ENCODE measurements at regions not wholly inside any gene's neighbourhood (a gene's known extent, or its start where the extent isn't known, plus 50 kb on each side); places are given as distances from the start of the nearest gene placed in this dataset.
"Not testable (repeated sequence)": the region's sequence is repeated elsewhere in the genome, so short reads cannot be mapped to it uniquely, and the experiment has no call there.

DNA sequence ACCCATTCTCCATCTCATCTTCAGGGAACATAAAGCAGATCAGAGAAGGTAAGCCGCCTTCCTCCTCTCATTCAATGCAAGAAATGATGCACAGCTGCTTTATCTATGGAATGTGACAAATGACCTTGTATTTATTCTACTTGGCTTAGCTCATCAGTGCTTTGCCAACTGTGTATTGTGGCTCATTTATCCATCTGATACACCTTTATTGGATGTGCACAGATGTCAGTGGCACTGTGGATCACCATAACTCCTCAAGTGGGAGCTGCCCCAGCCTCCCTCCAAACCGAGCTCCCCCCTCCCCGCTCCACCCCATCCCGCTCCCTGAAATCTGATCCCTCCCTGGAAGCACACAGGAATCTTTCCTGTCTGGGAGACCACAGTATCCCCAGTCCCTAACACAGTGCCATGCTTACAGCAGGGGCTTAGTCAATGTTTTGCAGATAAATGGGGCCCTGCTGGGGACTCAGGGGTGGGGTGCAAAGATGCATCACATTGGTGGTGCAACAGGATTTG lies 156.0 kb upstream of the RAB4A start:
- DNase-seq, result no peak

DNA sequence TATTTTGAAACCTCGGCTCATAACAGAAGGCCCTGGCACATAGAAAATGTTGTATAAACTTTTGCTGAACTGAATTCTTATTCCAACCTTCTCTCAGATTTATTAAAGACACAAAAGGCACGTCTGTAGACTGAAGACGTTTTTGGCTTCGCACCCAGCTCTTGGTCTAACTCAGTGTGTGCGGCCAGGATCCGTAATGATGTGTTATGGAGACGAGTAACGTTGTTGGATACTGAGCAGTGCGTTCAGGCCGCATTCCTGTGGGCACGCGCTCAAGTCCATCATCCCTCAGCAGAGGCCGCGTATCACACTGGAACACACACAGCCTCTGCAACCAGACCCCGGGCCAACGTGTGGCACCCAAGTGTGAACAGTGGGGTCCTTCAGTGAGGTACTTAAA lies 154.8 kb upstream of the RAB4A start:
- DNase-seq, result no peak

DNA sequence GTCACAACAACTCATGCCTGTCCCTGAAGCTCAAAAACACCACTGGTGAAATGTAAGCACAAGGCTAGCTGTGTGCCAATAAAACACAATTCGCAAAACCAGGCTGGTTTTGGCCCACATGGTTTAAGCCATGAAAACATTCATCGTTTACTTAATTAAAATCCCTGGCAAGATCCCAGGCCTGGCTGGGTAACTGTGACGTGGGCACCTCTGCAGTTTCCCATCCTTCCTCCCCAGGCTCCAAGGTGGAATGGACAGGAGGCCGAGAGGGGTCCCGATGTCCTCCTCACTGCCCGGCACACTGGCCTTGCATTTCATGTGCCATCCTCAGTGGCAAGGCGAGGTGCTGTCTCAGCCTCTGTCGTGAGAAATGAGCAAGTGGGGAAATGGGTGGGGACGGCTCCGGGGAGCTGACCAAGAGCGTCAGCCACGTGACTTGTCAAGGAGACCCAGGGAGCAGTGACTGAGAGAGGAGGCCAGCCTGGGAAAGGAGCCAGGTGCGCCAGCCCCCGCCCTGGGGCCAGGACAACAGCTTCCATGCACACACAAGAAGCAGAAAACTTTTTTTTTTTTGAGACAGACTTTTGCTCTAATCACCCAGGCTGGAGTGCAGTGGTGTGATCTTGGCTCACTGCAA lies 153.1 kb upstream of the RAB4A start:
- DNase-seq, result no peak

DNA sequence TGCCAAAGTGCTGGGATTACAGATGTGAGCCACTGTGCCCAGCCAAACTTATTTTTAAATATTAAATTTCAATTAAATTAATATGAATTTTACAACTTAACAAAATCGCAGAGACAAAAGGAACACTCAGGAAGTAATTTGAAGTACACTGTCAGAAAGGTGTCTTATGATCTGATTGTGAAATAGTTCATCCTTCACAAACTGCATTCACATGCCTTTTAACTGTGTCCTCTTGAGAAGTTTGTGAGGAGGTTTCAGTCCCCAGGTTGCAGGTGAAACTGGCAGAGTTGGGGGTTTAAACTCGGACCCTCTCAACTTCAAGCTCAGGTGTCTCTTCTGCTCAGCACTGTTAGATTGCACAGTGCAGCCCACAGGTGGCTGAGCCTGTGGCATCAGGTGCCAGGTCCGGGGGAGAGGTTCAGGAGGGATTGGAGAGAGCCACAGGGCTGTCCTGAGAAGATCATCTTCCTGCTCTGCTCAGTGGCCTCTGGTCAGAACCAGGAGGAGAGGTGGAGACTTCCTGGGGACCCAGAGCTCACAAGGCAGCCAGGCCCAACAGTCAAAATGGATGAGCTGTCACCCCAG lies 152.3 kb upstream of the RAB4A start:
- DNase-seq, result no peak

DNA sequence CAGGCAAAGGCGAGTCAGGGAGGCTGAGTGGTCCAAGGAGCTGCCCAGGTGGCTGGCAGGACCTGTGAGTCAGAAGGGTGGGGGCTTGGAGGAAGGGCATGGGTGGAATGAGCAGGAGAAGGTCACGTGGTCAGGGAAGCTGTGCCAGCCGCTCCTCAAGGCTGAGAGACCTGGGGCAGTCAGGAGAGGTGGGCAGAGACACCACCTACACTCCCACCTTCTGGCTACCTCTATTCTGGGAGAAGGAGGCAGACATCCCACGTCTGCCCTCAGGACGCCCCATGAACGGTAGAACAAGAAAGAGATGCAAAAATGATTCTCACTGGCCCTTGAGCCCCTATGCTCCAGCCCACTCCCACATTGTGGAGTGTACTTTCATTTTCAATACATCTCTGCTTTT lies 151.8 kb upstream of the RAB4A start:
- DNase-seq, result no peak

DNA sequence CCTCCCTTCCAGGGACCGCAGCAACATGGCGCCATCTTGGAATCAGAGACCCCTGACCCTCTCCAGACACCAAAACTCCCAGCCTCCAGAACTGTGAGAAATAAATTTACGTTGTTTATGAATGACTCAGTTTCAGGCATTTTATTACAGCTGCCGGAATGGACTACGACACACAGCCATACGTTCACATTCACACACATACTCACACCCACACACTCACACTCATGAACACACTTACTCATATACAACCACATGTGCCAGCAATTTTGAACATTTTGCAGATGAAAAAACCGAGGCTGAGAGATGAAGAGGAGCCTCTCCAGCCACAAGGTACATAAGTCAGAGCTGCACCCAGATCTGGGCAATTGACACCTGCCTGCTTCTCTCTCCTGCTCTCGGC lies 151.0 kb upstream of the RAB4A start:
- no peak for DNase-seq

DNA sequence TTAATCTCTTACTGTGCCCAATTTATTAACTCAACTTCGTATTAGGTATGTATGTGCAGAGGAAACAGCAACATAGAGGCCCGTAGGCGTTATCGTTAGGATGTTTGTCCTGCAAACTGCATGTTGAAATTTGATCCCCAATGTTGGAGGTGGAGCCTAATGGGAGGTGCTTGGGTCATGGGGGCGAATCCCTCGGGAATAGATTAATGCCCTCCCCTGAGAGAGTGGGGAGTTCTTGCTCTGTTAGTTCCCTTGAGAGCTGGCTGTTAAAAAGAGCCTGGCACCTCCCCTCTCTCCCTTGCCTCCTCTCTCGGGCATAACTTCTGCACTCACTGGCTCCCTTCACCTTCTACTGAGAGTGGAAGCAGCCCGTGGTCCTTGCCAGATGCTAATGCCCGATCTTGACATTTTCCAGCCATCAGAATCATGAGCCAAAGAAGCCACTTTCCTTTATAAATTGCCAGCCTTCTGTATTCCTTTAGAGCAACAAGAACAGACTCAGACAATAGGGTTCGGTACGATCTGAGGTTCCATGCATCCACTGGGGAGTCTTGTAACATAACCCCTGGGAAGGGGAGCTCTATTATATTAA lies 149.0 kb upstream of the RAB4A start:
- DNase-seq, result no peak

DNA sequence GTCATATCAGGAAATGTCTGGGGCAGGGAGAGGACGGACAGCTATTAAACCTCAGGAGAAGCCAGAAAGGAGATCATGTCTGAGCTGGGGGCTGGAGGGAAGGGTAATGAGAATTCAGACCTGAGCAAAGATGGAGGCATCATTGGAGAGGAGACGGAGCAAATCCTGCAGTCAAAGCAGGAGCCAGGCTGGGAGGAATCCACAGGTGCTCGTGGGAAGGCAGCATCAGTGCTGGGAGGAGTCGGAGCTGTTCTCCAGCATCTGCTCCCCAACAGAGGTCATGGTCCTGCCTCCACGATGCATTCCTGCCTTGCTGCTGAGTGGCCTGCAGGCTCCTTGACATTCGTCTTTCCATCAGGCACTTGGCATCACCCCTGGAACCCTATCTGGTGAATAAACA lies 148.3 kb upstream of the RAB4A start:
- DNase-seq, result no peak

DNA sequence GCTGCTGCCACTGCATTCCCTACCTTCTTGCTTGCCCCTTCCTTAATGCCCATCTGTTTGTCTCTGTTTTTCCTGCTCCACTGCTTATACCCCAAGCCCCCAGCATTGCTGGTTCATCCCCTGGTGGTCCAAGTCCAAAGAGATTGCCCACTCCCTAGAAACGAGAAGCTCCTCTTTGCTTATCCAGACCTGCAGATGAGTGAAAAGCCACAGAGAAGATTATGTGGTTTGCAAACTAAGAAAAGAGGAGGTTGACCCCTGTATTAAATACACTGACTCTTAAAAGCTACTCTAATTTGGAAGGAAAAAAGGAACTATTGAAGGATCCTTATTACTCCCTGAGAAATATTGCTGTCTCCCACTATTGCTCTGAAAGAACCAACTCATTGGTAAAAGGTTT lies 146.8 kb upstream of the RAB4A start:
- no peak for DNase-seq

DNA sequence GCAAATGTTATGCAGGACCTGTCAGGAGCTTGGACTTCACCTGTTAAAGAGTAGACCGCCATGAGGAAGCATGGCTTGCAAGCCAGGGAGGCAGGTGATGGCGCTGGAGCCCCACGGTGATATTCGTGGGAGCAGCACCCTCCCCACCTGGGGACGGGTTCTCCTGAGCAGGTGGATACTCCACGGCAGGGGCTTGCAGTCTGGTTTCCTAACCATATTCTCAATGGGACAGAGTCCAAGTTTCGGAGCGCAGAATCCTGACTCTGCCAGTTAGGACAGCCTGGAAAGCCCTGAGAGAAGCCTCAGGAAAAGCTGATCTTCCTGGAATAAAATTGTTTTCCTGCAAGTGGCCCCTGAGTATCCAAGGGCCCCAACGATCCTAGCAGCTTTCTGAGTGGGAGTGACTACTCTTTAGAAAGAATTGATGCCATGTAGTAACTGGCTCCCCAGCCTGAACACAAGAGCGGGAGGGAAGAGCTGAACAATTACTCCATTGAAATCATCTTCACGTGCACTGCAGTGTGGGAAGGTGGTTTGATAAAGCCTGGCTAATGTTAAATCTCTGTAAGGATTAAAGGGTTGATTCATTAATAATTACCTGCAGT lies 146.3 kb upstream of the RAB4A start:
- DNase-seq, result no peak

DNA sequence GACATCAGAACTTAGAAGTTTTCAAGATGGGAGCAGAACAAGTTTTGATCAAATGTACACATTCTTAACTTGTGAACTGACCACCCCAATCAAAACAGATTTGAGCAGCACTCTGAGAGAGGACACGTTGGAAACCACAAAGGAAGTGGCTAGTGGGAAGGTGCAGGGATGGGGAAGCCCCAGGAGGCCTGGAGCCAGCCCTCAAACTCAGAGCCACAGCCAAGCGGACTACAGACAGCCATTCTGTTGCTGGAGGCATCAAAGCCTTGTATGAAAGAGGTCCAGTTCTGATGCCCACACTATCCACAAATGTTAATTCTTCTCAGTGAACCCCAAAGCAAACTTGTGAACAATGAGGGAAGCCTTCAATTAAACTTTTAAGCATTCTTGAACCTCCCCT lies 143.6 kb upstream of the RAB4A start:
- DNase-seq, result no peak

DNA sequence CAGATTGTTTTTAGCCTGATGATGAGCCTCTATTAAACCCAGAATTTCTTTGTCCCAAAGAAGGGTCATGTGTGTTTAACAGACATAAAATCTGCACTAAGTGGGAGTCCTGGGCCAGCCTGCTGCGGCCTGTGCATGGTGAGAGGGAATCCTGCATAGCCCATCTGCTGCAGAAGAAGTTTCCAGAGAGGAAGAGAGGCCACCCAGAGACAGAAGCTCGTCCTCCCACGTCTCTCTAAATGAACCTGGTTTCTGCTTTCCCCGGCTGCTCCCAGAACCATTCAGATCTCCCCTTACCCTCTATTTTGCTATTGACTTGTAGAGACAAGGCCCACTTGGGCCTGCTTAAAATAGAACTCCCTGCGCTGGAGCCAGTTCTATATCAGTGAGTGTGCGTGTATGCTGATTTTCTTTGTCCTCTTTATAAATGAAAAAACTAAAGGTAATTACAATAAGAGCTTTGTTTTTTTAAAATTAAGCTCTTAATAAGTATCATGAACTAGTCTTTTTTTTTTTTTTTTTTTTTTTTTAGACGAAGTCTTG lies 142.8 kb upstream of the RAB4A start:
- no peak for DNase-seq

DNA sequence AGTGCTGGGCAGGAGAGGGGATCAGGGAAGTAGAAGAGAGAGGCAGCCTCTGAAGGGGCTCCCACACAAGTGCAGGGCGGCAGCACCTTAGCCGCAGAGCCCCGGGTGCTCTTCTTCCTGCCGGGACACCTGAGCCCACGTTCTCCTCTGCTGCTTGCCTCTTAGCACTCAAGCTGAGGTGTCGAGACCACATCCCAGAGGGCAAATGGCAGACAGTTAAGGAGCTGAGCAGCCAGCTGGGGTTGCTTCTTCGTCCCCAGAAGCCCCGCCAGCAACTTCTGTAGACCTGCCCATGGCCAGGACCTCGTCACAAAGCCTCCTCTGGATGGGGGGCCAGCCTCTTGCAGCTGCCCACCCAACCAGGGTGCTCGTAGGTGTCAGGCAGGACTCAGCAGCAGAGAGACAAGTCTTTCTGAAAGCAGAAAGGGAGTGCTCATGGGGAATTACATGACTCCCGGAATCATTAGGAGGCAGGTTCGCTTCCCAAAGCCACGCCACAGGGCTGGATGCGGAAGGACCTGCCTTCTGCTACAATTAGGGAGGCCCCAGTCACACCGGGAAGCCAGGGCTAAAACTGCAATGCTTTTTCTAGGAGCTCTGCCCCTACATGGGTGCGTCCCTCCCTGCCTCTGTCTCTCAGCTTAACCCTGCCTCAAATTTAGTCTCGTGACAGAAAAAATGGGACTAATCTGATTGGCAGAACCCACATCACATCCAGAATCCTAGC lies 141.4 kb upstream of the RAB4A start:
- no peak for DNase-seq

DNA sequence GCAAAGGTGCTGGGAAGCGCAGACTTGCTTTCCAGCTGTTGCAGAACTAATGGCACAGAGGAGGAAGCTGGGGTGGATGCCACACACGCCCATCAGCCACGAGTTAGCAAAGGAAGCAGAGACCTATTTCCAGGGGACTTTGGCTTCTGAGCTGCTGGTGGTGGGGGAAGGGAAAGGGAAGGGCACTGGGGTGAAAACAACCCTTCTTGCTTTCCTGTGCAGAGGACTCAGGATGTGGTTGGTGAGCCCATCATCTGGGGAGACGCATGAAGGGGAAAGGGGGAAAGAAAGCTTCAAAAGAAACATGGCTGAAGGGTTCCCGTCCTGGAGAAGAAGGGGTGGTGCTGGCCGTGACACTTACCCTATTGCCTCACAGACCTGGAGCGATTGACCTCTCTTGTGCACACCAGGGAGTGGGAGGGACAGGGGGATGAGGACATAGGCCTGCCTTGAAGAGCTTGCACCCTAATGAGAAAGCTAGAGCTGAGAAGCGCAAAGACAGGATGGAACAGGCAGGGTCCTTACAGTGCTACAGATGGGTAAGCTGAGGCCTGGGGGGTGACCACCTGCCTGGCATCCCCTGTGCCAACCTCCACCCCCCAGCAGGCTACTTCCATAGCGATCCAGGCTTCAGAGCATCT lies 140.8 kb upstream of the RAB4A start:
- no peak for DNase-seq

DNA sequence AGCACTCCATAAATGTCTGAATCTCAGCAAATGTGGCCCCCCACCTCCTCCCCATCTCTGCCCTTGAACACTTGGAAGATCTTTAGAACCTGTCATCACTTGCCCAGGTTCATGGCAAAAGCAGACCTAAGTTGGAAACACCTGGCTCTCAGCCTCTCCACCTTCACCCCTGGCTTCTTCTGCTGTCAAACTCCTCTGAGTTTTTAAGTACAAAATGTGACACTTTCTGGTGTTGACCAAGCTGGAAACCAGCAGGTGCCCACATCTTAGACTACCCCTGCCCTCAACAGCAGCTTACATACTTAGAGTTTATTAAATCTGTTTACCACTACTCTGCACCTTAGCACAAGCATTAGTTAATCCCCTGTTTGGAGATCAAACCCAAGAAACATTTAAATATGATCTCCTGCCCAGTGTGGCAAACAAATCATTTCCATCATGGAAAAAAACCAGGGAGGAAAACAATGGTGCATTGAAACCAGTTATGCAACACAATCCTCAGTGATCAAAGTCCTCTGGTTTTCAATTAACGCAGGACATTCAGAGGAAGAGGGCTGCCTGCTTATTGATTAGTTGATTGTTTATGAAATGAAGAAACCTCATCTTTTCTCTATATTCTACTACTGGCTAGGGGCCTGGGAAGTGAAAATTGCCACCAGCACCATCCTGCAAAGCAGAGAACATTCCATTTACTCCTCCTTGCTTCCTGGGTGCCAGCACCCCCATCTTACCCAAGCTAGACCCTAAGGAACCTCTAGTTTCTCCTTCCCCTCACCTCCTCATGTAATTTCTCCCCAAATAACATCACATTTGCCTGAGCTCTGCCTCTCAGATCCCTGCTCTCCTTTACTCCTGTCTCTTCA lies 139.4 kb upstream of the RAB4A start:
- no peak for DNase-seq

DNA sequence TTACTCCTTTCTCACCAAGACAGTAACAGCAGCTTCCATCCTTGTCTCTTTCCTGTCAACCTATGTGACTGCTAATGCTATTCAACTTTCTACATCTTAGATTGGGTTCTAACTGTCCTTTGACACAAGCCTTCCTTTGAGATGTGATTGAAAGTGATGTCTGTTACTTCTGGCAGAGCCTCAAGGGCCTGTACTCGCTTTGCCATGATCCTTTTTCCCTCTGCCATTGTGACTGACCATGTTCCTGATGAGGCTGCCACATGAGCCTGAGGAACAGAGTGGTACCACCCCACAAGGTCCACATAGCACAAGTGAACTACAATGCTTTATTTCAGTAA lies 138.8 kb upstream of the RAB4A start:
- DNase-seq, result no peak

DNA sequence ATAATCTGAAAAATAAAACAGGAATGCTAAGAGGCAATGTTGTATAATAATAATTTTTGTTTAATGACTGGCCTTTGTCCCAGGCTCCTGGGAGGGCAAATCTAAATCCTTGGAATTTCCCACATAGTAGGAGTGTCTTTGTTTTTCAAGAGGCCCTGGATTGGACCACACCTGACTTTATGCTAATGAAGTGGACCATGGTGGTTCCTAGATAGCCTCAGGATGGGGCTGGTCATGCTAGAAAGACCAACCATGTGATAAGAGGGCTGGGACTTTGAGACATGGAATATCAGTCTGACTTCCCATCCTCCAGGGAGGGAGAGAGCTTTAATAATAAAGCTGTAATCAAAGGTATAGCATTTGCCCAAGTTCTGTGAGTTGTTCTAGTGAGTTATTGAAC lies 138.2 kb upstream of the RAB4A start:
- DNase-seq, result no peak

DNA sequence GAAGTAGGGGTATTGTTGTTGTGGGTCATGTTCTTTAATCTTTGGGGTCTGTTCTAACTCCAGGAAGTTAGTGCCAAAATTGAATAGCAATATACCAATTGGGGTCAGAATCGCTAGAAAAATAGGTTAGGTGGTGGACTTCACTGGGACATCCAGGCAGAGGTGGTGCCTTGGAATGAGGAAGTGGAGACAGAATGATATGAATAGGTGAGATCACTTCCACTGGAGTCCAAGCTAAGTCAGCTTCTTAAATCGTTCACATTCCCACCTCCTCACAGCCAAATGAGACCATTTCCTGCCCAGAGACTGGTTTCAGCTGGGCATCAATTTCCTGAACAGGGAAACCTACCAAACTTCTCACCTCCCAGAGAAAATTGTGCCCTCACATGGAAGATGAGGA lies 137.8 kb upstream of the RAB4A start:
- DNase-seq, result no peak

DNA sequence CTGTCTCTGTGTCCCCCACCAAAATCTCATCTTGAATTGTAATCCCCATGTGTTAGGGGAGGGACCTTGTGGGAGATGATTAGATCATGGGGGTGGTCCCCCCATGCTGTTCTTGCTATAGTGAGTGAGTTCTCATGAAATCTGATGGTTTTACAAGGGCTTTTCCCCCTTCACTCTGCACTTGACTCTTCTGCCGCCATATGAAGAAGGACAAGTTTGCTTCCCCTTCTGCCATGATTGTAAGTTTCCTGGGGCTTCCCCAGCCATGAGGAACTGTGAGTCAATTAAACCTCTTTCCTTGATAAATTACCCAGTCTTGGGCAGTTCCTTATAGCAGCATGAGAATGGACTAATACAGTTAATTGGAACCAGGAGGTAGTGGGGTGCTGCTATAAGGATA lies 137.1 kb upstream of the RAB4A start:
- no peak for DNase-seq

DNA sequence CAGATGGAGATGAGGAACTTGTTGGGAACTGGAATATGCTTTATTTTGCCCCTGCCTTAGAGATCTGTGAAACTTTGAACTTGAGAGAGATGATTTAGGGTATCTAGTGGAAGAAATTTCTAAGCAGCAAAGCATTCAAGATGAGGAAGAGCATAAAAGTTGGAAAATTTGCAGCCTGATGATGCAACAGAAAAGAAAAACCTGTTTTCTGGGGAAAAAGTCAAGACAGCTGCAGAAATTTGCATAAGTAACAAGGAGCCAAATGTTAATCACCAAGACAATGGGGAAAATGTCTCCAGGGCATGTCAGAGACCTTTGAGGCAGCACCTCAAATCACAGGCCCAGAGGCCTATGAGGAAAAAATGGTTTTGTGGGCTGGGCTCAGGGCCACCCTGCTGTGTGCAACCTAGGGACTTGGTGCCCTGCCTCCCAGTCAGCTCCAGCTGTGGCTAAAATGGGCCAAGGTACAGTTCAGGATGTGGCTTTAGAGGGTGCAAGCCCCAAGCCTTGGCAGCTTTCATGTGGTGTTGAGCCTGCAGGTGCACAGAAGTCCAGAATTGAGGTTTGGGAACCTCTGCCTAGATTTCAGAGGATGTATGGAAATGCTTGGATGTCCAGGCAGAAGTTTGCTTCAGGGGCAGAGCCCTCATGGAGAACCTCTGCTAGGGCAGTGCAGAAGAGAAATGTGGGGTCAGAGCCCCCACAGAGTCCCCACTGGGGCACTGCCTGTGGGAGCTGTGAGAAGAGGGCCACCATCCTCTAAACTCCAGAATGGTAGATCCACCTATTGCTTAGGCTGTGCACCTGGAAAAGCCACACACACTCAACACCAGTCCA lies 136.3 kb upstream of the RAB4A start:
- DNase-seq, result not testable (repeated sequence)
